Stimulated activated CD4-positive, alpha-beta T cell treated with anti-CD3 and anti-CD28 coated beads, Interleukin-4, amount 100 ng/mL, for 24 hours (primary cell): ENCODE measurements at regions not wholly inside any gene's neighbourhood (a gene's known extent, or its start where the extent isn't known, plus 50 kb on each side); places are given as distances from the start of the nearest gene placed in this dataset.

Experiments used
- DNase-seq: peaks from one replicate; pipeline ENCODE4 v3.0.0-alpha.2; 2020

DNA sequence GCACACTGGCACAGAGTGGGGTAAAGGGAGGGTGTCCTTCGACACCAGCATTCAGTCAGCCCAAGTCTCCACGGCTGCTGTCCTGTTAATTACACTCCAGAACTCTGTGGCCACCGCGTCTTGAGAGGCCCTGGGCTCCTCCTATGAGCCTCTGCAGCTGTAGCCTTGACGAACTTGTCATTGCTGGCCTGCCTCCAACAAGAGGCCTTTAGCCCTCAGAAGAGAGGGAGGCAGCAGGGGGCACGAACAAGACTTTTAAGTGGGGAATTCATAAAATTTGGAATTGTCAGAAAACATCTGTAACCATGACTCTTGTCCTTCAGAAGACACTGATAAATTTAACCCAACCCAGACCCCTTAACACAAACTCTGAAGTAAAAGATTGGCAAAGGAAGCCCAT is 241.9 kb downstream of the UQCRFS1 start:
- no peak for DNase-seq

DNA sequence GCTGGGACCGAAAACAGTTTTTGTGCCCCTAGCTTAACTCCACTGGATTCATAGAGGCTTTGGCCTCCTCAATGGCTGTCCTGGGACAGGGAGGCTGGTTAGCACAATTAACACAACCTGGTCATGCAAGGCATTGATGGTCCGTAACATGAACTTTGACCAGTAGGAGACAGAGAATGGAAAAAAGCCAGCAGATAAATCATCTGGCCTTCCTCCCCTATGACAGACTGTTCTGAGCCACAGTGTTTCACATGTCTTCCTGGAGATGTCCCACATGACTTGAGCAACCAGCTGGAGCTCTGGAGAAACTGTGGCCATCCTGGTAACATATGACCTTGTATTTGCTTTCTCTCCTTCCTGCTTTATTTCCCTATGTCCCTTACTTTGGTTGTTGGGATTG is 244.2 kb downstream of the UQCRFS1 start:
- DNase-seq = no peak

DNA sequence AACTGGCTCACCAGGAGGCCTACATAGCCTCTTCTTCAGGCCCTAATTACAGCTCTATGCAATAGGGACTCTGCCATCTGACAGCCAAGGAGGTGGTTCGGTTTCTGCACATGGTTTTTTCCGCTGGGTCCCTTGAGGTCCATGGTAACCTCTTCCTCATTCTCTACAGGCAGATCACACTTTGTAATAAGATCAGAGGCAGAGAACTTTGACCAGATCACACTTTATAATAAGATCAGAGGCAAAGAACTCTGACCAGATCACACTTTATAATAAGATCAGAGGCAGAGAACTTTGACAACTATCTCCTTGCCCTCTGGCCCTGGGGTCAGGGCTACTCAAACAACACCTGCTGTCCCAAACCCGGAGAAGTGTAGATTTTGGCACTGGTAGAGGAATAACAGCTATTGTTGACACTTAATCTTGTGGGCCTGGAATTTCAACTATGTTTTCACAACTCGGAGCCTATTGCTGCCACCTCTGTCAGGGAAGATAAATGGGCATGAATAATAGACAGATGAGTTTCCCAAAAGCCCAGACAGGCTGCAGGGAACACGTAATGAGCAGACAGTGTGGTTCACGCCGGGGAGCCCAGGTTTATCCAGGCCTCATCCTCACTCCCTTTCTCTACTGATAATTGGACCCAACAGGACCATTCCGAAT is 246.1 kb downstream of the UQCRFS1 start:
- DNase-seq = no peak

DNA sequence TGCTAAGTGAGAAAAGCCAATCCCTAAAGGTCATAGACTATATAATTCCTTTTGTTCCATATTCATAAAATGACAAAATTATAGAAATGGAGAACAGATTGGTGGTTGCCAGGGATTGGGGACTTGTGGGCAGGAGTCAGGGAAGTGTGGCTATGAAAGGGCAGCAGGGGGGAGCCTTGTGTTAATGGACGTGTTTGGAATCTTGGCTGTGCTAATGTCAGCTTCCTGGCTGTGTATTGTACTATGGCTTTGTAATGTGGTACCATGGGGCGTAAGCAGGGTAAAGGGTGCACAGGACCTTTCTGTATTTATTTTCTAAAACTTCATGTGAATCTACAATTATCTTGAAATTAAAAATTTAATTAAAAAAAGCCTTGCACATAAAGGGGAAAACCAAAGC is 248.5 kb downstream of the UQCRFS1 start:
- DNase-seq = no peak

DNA sequence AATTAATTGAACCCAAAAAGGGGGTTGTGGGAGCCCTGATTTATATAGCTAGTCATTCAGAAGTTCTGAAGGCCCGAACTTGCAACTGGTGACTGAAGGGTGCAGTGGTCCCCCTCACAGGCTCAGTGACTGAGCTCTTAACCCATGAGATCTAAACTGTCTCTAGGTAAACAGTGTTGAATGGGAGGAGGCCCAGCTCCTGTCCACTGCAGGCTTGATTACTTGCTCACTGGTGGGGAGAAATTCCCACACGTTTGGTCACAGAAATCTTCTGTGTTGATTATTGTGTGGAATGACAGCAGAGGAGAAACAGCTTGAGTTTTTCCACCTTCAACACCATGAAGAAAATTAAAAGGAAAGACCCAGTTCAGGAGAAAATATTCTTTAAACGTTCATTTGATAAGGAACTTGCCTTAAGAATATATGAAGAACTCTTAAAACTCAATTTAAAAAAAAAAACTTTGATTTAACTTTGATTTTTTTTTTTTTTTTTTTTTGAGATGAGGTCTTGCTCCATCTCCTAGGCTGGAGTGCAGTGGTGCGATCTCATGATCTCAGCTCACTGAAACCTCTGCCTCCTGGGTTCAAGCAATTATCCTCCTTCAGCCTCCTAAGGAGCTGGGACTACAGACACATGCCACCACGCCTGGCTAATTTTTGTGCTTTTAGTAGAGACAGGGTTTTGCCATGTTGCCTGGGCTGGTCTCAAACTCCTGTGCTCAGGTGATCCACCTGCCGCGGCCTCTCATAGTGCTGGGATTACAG is 249.3 kb downstream of the UQCRFS1 start:
- no peak for DNase-seq

DNA sequence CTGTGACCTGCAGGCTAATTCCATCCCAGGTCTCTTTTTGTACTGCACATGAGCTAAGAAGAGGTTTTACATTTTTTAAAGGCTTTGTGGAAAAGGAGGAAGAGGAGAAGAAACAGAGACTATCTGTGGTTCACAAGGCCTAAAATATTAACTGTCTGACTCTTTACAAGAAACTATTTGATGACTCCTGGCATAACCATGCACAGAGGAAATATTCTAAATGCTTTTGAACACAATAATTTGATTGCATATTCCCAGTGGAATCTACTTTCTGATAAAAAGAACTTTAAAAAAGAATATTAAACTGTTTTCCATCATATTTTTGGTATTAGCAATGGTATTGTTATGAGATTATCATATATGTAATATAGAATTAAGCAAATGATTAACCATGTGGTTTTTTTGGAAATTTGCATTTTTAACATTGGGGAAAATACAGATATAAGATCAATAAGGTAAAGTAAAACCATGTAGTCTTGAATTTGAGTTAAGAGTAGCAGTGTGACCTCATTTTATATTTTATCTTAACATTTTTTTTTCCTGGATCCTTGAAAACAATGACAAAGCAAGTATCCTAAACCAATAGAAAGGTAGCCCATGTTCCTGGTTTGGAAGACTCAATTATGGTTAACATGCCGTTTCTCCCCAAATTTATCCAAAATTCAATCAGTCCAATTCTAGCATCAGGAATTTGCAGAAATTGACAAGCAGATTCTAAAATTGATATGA is 251.0 kb downstream of the UQCRFS1 start:
- DNase-seq = no peak

DNA sequence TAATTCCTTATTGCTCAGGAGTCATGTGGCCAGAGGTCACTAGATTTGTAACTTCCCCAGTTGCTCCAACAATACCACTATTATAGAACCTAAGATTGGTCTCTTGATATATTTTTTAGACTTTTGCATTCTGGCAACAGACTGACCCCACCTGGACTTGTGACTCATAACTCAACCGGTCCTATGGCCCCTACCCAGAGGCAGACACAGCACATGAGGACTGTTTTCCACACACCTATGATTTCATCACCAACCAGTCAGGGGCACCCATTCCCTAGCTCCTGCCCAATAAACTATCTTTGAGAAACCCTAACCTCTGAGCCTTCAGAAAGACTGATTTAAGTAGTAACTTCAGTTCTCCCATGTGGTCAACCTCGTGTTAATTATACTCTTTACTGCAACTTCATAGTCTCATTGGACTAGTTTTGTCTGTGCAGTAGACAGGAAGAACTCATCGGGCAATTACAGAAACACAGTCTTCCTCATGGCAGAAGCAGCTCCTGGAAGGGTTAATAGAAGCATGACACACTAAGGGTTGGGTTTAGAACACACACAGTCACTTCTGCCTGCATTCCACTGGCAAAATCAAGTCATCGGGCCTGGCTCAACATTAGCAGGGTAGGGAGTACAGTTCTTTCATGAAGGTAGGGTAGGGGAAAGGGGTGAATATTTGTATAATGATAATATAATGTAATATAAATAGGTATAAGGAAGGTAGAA is 251.8 kb downstream of the UQCRFS1 start:
- no peak for DNase-seq

DNA sequence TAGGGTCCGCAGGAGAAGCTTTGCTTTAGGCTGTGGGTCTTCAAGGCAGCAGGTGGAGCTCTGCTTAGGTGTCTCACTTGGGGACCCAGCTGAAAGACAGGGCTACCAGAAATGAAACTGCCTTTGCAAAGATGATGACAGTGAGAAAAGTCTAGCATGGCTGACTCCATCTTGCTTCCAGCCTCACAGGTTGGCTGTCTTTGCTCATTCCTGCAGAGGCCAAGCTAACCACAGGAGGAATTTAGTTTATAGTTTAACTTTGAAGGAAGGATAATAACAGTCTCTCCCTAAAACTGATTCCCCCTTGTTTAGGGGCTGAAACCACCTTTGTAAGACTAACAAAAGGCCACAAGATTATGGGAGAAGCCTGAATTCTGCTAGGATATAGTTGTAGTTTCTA is 252.4 kb downstream of the UQCRFS1 start:
- DNase-seq = no peak

DNA sequence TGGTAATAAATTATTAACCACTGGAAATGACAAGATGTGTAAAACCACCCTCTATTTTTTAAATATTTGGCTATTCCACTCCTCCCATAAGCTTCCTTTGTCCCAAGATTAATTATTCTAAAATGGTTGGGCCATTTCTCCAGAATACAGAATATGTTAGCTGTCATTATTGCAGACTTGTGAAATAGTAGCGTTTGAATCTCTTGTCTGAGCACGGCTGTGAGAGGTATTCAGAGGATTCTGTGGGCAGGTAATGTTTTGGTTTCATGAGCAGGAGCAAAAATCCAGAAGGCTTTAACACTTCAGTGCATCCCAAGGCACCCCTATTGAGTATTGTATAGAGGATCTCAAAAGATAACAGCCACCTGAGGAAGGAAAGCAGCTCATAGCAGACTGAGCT is 256.0 kb downstream of the UQCRFS1 start:
- DNase-seq = no peak

DNA sequence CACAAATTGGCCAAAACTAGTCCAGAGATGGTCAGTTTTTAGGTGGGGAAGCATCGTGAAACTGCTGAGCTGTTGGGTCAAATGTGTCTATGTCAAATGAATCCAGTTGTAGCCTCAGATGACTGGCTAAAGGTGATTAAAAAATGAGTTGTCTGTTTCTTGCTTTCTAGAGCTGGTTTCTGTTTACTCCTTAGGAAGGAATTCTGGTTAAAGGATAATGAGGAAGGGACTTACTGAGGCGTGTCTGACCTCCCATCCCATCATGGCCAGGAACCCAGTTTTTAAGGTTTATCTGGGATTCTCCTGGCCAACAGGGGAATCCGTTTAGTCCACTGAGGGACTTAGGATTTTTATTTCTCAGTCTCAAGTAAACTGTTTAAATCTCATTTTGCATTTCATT is 256.5 kb downstream of the UQCRFS1 start:
- no peak for DNase-seq

DNA sequence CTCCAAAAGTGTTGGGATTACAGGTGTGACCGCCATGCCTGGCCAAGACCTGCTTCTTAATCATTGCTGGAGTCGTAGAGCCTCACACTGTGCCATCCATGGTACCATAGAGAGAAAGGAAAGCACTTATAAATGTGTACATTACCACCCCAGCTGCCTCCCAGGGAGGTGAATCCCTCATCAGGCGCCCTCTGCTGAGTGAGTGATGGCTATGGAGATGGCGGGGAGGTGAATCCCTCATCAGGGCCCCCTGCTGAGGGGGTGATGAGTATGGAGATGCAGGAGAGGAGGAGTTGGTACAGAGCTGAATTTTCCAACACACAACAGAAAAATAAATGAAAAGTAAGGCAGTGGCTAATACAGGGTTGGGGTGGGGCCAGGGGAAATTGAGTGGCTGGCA is 263.4 kb downstream of the UQCRFS1 start:
- no peak for DNase-seq

DNA sequence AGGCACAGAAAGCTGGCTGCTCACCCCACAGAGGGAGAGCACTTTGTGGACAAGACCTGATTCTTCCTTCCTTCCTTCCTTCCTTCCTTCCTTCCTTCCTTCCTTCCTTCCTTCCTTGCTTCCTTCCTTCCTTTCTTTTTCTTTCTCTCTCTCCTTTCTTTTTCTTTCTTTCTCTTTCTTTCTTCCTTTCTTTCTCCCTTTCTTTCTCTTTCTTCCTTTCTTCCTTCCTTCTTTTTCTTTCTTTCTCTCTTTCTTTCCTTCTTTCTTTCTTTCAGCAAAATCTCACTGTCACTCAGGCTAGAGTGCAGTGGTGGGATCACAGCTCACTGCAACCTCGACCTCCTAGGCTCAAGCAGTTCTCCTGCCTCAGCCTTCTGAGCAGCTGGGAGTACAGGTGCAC is 263.9 kb downstream of the UQCRFS1 start:
- DNase-seq = no peak

DNA sequence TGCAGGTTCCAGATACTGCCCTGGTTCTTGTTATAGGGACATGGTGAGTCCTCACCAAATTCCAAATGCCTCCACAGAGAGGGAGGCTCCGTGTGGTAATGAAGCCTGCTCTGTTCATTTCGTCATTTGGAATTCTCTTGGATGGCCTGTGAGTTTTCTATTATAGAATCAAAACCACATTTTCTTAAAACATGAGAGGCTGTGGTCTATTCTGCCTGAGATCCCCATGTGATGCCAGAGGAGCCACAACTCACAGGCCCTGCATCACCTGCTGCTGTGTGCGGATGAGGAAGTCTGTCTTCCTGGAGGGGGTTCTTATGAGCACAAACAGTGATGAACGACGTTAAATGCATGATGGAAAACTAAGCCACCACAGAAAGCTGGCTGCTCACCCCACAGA is 264.4 kb downstream of the UQCRFS1 start:
- DNase-seq = no peak

DNA sequence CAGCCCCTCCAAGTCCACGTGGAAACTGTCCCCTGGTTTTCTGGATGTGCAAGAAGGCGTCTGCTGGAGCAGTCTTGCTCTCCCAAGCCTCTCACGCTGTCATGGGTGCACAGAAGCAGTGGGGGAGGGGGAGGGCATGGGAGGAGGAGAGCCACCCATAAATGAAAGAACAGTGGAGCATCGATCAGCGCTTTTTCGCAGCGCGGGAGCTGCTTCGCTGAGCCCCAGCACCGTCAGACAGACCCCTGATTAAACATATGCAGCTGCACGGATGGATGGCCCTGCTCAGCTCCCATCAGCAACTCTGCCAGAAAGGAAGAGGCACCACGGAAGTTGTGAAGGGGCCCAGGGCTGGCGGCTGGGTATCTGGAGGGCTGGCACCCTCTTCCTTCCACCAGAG is 264.9 kb downstream of the UQCRFS1 start:
- DNase-seq = no peak

DNA sequence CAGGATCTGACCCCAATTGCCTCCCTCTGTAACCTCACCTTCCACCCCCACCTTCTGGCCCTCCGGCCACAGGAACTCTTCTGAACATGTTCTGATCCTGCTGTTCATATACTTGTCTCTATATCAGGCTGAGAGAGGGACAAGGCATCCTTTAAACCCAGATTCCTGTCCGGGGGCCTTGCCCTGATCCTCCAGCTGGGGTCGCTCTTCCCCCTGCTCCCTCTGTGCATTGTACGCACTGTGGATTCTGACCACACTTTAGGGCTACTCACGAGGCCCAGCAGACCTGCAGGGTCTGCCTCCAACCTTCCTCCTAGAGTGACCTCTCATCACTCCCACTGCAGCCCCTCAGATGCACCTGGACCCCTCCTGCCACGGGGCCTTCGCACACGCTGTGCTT is 269.3 kb downstream of the UQCRFS1 start:
- DNase-seq = no peak

DNA sequence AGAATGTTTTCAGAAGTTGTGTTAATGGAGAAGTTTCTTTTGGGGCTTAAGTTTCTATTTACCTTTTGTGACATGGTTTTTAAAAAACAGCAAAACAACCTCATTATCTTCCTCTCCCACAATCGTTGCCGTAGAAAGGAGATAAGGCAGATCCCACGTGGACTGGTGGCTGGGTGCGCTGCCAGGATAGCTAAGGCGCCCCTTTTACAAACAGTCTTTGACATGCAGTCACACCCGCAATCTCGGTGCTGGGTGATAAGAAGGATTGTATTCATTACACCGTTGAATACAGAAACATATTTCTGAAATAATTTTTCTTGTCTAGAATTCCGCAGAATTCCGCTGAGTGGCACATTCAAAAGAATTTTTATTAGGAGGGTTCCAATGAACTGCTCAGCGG is 271.1 kb downstream of the UQCRFS1 start:
- no peak for DNase-seq

DNA sequence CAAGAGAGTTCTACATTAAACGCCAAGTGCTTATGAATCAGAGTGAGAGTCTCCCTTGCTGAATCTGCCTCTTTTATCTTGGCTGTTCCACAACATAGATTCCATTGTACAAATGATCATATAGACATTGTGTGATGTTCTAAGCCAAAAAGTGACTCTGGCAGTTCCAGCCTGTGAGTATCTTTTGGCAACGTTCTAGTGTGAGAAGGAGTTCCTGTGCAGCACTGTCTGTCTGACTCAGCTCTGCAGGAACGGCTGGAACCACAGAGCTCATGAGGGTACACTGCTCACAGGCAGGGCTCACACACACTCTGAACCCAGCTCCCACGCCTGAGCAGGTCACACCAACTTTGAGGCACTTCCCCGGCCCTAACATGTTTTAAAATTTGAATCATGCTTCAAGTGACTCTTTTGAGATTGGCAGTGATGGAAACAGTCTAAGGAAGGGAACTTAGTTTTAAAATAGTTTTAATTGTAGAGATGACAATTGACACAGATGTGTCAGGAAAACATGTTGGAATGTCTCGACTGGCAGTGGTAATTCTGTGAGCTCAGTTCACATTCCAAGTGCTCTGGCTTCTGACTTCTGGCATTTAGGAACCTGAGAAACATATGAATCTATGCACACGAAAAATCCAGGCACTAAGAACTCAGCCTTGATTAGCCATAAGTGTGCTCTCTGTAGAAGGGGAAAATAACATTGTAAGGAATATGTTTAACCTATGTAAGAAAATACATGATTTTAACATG is 272.0 kb downstream of the UQCRFS1 start:
- DNase-seq = no peak

DNA sequence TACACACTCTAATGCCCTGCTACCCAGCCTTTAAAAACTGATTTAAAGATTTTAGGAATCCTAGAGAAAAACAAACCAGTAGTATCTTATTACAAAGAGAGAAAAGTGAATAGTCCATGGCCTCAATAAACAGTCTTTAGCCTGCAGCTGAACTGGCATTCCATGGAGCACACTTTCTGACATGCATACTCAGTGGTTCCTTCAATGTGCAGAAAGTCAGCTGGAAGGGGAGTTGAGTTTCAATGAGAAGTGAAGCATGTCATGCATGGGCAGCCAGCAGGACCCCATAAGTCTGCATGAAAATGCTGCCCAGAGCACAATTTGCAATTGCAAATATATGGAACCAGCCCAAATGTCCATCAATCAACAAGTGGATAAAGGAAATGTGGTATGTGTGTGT is 273.7 kb downstream of the UQCRFS1 start:
- DNase-seq = no peak

DNA sequence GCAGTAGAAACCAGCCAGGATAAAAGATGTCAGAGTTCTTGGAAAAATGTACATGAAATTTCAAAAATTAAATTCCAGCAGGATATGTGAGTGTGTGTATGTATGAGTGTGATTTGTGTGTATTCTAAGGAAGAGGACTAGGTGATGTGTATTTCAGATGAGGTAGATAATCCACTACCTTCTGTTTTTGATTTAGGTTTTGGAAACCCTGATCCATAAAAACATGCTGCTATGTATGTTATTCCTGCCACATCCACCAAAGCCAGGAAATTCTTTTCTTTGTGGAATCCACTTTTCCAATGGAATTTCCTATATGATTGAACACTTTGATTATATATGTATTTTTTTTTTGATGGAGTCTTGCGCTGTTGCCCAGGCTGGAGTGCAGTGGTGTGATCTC is 276.9 kb downstream of the UQCRFS1 start:
- DNase-seq = no peak

DNA sequence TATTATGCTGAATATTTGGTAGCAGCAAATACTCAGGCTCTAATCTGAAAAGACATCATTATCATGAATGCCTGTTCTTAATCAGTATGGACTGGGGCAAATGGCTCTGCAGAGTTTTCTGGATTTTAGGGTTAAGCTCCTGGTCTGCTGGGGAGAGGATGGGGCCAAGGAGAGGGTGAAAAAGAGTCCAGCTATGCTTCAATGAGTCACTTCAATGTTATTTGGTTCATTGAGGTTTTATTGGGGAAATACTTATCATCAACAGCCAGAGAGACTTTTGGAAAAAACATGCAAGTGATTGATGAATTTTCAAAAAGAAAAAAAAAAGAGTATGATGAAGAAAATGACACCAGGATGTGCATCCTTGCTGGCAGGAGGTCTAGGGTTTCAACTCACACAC is 278.3 kb downstream of the UQCRFS1 start:
- DNase-seq = no peak

DNA sequence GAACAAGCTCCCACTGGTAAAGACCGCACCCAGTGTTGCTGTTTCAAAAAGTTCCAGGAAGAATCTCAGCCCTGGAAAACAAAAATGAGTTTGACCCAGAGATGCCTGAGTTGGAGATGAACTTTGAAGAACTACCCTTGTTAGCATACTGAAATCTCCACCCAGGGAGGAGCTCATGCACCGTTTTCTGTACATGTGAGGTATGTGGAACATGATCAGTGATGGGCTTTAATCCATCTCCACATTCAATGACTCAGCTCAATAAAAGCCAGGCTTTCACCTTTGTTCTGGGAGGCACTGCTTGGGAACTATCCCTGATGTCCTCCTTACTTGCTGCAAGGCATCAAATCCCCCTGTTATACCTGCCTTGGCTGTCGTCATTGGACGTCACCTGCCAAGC is 279.9 kb downstream of the UQCRFS1 start:
- DNase-seq = no peak

DNA sequence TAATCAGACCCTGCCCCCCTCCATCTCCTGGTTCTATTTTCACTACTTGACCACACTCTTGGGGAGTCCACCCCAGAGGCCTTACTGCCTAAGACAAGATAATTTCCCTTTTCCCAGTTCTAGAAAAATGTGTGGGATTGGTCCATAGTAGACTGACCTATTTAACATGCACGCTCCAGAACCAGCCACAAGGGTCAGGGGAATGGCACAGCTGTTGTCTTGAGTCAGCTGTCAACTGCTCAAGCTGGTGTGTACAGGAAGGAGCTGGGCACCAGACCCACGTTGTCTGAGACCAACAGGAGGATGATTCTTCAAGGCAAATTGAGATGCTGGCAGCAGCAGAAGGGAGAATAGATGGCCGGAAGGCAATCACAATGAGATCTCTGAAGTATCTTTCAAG is 280.5 kb downstream of the UQCRFS1 start:
- DNase-seq = no peak

DNA sequence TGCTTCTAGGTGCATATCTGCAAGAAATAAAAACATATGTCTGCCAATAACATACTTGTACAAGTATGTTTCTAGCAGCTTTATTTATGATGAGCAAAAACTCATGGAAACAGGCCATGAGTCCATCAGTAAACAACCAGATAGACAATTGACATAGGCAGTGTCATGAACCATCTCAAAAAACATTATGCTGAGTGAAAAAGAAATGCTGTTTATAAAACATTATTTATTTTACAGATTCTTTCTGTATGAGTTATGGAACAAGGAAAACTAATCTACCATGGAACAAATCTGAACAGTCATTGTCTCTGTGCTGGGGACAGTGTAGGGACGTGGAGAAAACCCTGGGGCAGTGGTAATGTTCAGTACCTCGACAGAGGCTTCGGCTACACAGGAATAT is 283.9 kb downstream of the UQCRFS1 start:
- DNase-seq = no peak
